ENCODE measurements at regions not wholly inside any gene's neighbourhood (a gene's known extent, or its start where the extent isn't known, plus 50 kb on each side); places are given as distances from the start of the nearest gene placed in this dataset.

- Histone ChIP-seq H3K27ac (no peak overlapping the region), H3K4me3 (no peak overlapping the region)
- TF ChIP-seq CTCF (IDR thresholded peaks at IDR 0.05) = no peak
- DNase-seq (ENCODE audit: low spot score) = no peak
Measured at GRCh38 chr2:66875941-66876462, 441.1 kb downstream of the MEIS1 start.

DNA sequence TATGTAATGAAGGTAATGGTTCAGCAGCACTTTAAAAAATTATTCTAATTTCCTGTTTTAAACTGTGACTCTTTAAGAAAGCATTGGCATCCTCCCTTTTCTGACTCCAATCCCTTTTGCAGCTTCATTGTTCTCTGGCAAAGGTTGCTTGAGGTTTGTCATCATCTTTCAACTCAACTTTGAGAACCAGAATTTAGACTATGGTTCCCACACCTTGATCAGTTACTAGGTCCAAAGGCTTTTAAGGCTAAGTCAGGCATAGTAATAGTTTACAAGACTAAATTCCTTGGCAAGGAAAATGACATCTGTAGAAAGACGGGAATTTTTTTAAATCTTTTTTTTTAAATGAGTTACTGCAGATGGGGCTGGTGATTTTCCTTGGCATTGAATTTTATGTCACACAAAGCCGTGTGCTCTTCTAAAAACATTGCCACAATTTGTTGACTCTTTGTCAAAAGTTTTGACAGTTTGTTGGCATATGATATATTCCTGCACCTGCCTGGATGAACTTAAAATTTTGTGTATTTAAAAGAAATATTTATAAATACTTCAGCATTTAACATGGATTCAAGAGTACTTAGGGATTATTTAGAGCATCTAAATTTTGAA is 451.0 kb downstream of the MEIS1 start:
- TF ChIP-seq CTCF (IDR thresholded peaks at IDR 0.05) = no peak

DNA sequence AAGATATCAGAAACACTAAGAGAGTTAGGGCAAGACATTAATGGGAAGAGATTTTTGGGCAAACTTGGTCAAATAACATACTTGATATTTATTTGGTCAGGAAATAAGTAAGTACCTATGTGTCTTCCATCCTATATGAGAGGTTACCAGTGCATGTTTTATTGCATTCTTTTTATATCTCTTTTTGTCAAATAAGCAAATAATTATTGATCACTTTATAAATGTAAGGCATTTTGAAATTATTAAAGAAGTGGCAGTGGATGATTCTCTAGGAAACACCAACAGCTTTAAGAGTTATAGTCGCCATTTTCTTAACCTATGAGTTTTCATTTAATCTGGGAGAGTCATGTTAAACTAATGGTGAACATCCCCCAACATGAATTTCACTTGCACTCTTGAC is 453.3 kb downstream of the MEIS1 start:
- TF ChIP-seq CTCF (IDR thresholded peaks at IDR 0.05) = no peak
- Histone ChIP-seq H3K4me3 (no peak overlapping the region), H3K27ac (no peak overlapping the region)
- no peak for DNase-seq (ENCODE audit: low spot score)

More for the DNA sequence above, 451.0 kb downstream of the MEIS1 start:
- Histone ChIP-seq H3K4me3 (no peak overlapping the region), H3K27ac (no peak overlapping the region)
- DNase-seq (ENCODE audit: low spot score) = no peak

GRCh38 chr2:66888791-66889631 is 454.1 kb downstream of the MEIS1 start:
- H3K27ac ChIP-seq = no peak overlapping the region

DNA sequence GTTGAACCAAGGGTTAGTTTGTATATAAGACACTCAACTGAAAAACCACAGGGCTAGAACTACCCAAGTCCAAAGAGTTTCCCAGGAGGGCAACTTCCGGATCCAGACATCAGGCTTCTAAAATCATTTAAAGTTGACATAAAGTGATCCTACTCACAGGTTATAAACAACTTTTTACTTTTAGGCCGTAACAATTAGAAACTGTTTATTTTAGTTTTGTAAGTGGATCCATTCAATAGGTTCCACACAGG is 454.6 kb downstream of the MEIS1 start:
- Histone ChIP-seq H3K27ac (no peak overlapping the region), H3K4me3 (no peak overlapping the region)
- no peak for TF ChIP-seq CTCF (IDR thresholded peaks at IDR 0.05)
- DNase-seq (ENCODE audit: low spot score) = no peak

More at GRCh38 chr2:66888791-66889631, 454.1 kb downstream of the MEIS1 start:
- no peak for TF ChIP-seq CTCF (IDR thresholded peaks at IDR 0.05)
- DNase-seq (ENCODE audit: low spot score) = no peak
- no peak overlapping the region for H3K4me3 ChIP-seq

GRCh38 chr2:66890166-66890742 is 455.3 kb downstream of the MEIS1 start:
- Histone ChIP-seq H3K4me3 (no peak overlapping the region), H3K27ac (no peak overlapping the region)
- no peak for DNase-seq (ENCODE audit: low spot score)
- no peak for TF ChIP-seq CTCF (IDR thresholded peaks at IDR 0.05)

Data from coronary artery (tissue), 2 donors.